DND-41 (cell line): ENCODE measurements at regions not wholly inside any gene's neighbourhood (a gene's known extent, or its start where the extent isn't known, plus 50 kb on each side); places are given as distances from the start of the nearest gene placed in this dataset.

ENCODE experiments used
- EZH2 ChIP-seq: IDR thresholded peaks from 3 replicates; pipeline ENCODE4 v1.6.1; 2012; ENCODE audit warnings: borderline replicate concordance, low read depth, mild to moderate bottlenecking, moderate library complexity, low read length, inconsistent platforms; ENCODE audit not compliant: severe bottlenecking
- TF ChIP-seq, protein P1 (sequence below): IDR thresholded peaks from 2 replicates; pipeline ENCODE4 v1.5.1; 2012; ENCODE audit warnings: borderline replicate concordance, low read length, moderate library complexity, mild to moderate bottlenecking; ENCODE audit not compliant: poor library complexity, severe bottlenecking; ENCODE audit errors: extremely low read depth

DNA sequence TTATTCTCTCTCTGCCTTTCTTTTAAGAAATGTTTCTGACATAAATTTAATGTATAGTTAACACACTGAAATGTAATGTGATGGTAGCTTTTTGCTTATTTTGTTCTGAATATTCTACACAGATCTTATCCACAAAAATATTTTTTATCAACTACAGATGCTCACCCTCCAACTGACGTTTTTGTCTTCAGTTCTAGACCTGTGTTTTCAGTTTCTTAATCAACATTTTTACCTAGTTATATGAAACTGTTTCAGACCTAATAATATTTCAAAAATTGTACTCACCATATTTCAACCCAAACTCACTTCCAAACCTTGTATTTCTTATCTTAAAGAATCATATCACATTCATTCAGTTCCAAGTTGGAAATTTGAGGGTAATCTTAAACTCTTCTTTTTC is 452.8 kb downstream of the RFPL4B start:
- TF ChIP-seq, protein P1, sequence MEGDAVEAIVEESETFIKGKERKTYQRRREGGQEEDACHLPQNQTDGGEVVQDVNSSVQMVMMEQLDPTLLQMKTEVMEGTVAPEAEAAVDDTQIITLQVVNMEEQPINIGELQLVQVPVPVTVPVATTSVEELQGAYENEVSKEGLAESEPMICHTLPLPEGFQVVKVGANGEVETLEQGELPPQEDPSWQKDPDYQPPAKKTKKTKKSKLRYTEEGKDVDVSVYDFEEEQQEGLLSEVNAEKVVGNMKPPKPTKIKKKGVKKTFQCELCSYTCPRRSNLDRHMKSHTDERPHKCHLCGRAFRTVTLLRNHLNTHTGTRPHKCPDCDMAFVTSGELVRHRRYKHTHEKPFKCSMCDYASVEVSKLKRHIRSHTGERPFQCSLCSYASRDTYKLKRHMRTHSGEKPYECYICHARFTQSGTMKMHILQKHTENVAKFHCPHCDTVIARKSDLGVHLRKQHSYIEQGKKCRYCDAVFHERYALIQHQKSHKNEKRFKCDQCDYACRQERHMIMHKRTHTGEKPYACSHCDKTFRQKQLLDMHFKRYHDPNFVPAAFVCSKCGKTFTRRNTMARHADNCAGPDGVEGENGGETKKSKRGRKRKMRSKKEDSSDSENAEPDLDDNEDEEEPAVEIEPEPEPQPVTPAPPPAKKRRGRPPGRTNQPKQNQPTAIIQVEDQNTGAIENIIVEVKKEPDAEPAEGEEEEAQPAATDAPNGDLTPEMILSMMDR = no peak
- no peak for TF ChIP-seq EZH2
